ENCODE measurements at regions not wholly inside any gene's neighbourhood (a gene's known extent, or its start where the extent isn't known, plus 50 kb on each side); places are given as distances from the start of the nearest gene placed in this dataset.

- Mint-ChIP-seq H3K4me1 (peaks cover 3% of the 10 kb centered on the region; the same call in 2 of the 3 replicates), H3K9me3 (no peaks in the 10 kb centered on the region), H3K36me3 (ENCODE audit: low read depth) (no peaks in the 10 kb centered on the region), H3K27ac (no peak overlapping the region), H3K27me3 (ENCODE audit: insufficient read depth, low read depth, poor library complexity) (peaks cover 2% of the 10 kb centered on the region), H3K4me3 (no peak overlapping the region)
- no peaks in the 10 kb centered on the region for H3K36me3 ChIP-seq (ENCODE audit: insufficient read depth)
- H2AFZ ChIP-seq: no peak overlapping the region
- H3K27ac ChIP-seq (ENCODE audit: low read depth): no peak overlapping the region
- no peak overlapping the region for H3K4me2 ChIP-seq
- H3K4me3 ChIP-seq: no peak overlapping the region
- no peak for DNase-seq (ENCODE audit: low spot score)
- H3K4me1 ChIP-seq (ENCODE audit: insufficient read depth): peaks cover 4% of the 10 kb centered on the region; the same call in 1 of the 2 replicates
- no peaks in the 10 kb centered on the region for H3K79me2 ChIP-seq (replicated peaks; ENCODE audit: insufficient read depth)
- ATAC-seq: no peak
- H3K9me2 ChIP-seq (ENCODE audit: insufficient read depth): no peaks in the 10 kb centered on the region
- no peaks in the 10 kb centered on the region for H4K20me1 ChIP-seq (replicated peaks; ENCODE audit: insufficient read depth)
- TF ChIP-seq ZNF331 (CRISPR knock-in tag; IDR thresholded peaks at IDR 0.05; ENCODE audit: low read depth) (no peak), ZNF462 (CRISPR knock-in tag; IDR thresholded peaks at IDR 0.05) (no peak), STAT1 (IDR thresholded peaks at IDR 0.05; ENCODE audit: unreplicated experiment) (no peak), ETS1 (IDR thresholded peaks at IDR 0.05) (no peak), NANOG (IDR thresholded peaks at IDR 0.05; ENCODE audit: borderline replicate concordance) (no peak), POLR2AphosphoS5 (IDR thresholded peaks at IDR 0.05; ENCODE audit: low read depth) (no peak), REST (IDR thresholded peaks at IDR 0.05; ENCODE audit: unreplicated experiment) (no peak), ZNF114 (CRISPR knock-in tag; IDR thresholded peaks at IDR 0.05) (no peak), CREB1 (CRISPR knock-in tag; IDR thresholded peaks at IDR 0.05; ENCODE audit: low read depth) (no peak), CTCF (conservative IDR thresholded peaks at IDR 0.05; ENCODE audit: low read depth in 2 of 2) (no peak), JUNB (IDR thresholded peaks at IDR 0.05; ENCODE audit: unreplicated experiment) (no peak)
- no peaks in the 10 kb centered on the region for H3K27me3 ChIP-seq (ENCODE audit: insufficient read depth)
- no peaks in the 10 kb centered on the region for H3F3A ChIP-seq (replicated peaks; ENCODE audit: low read depth)
Measured at GRCh38 chr6:16939351-16939750, 162.5 kb upstream of the STMND1 start.

All from GM23338 (cell line).